HCT116 (cell line): ENCODE measurements at regions not wholly inside any gene's neighbourhood (a gene's known extent, or its start where the extent isn't known, plus 50 kb on each side); places are given as distances from the start of the nearest gene placed in this dataset.

Experiments
- ATAC-seq: fragments of 200-7000 bp; cut with Tn5 transposase; 2 replicates; pipeline ENCODE4 v1.9.1; 2020; ENCODE audit warnings: mild to moderate bottlenecking, moderate library complexity
- BruUV-seq: library from RNA; stranded (reverse); fragments of 400-500 nt; replicated peaks from 2 replicates; lab custom pipeline; 2021; lab: Mats Ljungman, UMichigan
- CTCF ChIA-PET: fragments of 300-600 bp; sonication (Branson Sonifier 250); formaldehyde crosslinking; loops from one replicate; lab custom pipeline; 2021; ENCODE audit warnings: antibody characterized with exemption; lab: Charles Lee
- POLR2A ChIA-PET: fragments of 300-600, 350-600 bp; sonication (Branson Sonifier 250); formaldehyde crosslinking; loops from one replicate; lab custom pipeline; 2021; ENCODE audit warnings: antibody characterized with exemption; lab: Charles Lee
- RAD21 ChIA-PET, 2 experiments: fragments of 300-600 bp; sonication (Branson Sonifier 250); formaldehyde crosslinking; loops; one replicate each; lab custom pipeline; 2023; ENCODE audit warnings: low total read pairs in 2 of 2; ENCODE audit not compliant: uncharacterized antibody in 2 of 2, unreplicated experiment in 2 of 2, low non-redundant PET in 1 of 2; lab: Charles Lee
- DNase-seq: peaks from one replicate; pipeline ENCODE4 v3.0.0-alpha.2; 2010; ENCODE audit warnings: low read depth, low spot score
- H2AFZ ChIP-seq: fragments of 200-600 bp; shearing (Covaris generic), sonication (generic); 2 replicates; pipeline ENCODE4 v1.6.1; 2017; ENCODE audit warnings: low read depth, mixed run types, mixed read lengths, antibody characterized with exemption, low read length; ENCODE audit not compliant: poor library complexity, severe bottlenecking
- H3K27ac ChIP-seq: 2 replicates; pipeline ENCODE4 v1.5.1; 2012; ENCODE audit warnings: low read depth, low read length
- H3K27me3 ChIP-seq: fragments of 200-600 bp; sonication (generic); 2 replicates; pipeline ENCODE4 v1.6.1; 2016; ENCODE audit warnings: mixed run types, low read length, mixed read lengths; ENCODE audit not compliant: insufficient read depth
- H3K36me3 ChIP-seq, 2 experiments: fragments of 200-500 bp in 1 of 2; fragments of 200-600 bp in 1 of 2; sonication (Bioruptor generic) in 1 of 2; sonication (generic) in 1 of 2; 2 replicates each; pipeline versions ENCODE4 v1.5.1 to v1.6.1; 2014 to 2016; ENCODE audit warnings: low read length in 2 of 2, inconsistent platforms in 1 of 2, mixed read lengths in 1 of 2, mixed run types in 1 of 2; ENCODE audit not compliant: insufficient read depth in 2 of 2, control insufficient read depth in 1 of 2
- H3K4me1 ChIP-seq, 2 experiments: fragments of 200-600 bp in 1 of 2; sonication (generic) in 1 of 2; 2 replicates each; pipeline versions ENCODE4 v1.5.1 to v1.6.1; 2012 to 2017; ENCODE audit warnings: low read length in 2 of 2, inconsistent platforms in 1 of 2, mild to moderate bottlenecking in 1 of 2, mixed read lengths in 1 of 2, mixed run types in 1 of 2, moderate library complexity in 1 of 2; ENCODE audit not compliant: insufficient read depth in 2 of 2, control insufficient read depth in 1 of 2
- H3K4me2 ChIP-seq: fragments of 200-600 bp; sonication (generic); 2 replicates; pipeline ENCODE4 v1.6.1; 2017; ENCODE audit warnings: mixed run types, low read length, mixed read lengths
- H3K4me3 ChIP-seq, 2 experiments: fragments of 200-600 bp in 1 of 2; sonication (generic) in 1 of 2; replicated peaks in 1 of 2; 2 replicates each; pipeline ENCODE4 v1.5.1; 2011 to 2016; ENCODE audit warnings: low read length in 2 of 2, control low read depth in 1 of 2, low read depth in 1 of 2, mild to moderate bottlenecking in 1 of 2, mixed read lengths in 1 of 2, mixed run types in 1 of 2
- H3K79me2 ChIP-seq: fragments of 200-600 bp; sonication (generic); 2 replicates; pipeline ENCODE4 v1.6.1; 2017; ENCODE audit warnings: mild to moderate bottlenecking, mixed run types, low read length, moderate library complexity, mixed read lengths; ENCODE audit not compliant: insufficient read depth
- H3K9ac ChIP-seq: fragments of 200-600 bp; sonication (generic); 2 replicates; pipeline ENCODE4 v1.6.1; 2016; ENCODE audit warnings: low read length, mixed read lengths
- H3K9me2 ChIP-seq: fragments of 200-600 bp; sonication (generic), shearing (Covaris generic); 2 replicates; pipeline ENCODE4 v1.6.1; 2017; ENCODE audit warnings: mixed run types, mild to moderate bottlenecking, moderate library complexity; ENCODE audit not compliant: insufficient read depth
- H3K9me3 ChIP-seq, 2 experiments: fragments of 200-500 bp in 1 of 2; fragments of 200-600 bp in 1 of 2; sonication (Bioruptor generic) in 1 of 2; sonication (generic) in 1 of 2; 2 replicates each; pipeline ENCODE4 v1.6.1; 2014 to 2017; ENCODE audit warnings: low read length in 2 of 2, mixed read lengths in 2 of 2, inconsistent platforms in 1 of 2, low read depth in 1 of 2, mild to moderate bottlenecking in 1 of 2, mixed run types in 1 of 2, moderate library complexity in 1 of 2; ENCODE audit not compliant: control insufficient read depth in 1 of 2, insufficient read depth in 1 of 2
- H4K20me1 ChIP-seq: fragments of 200-600 bp; sonication (generic), shearing (Covaris generic); 2 replicates; pipeline ENCODE4 v1.6.1; 2017; ENCODE audit warnings: mixed run types, mild to moderate bottlenecking, moderate library complexity; ENCODE audit not compliant: insufficient read depth
- ATF3 ChIP-seq: IDR thresholded peaks from 2 replicates; pipeline ENCODE4 v1.6.1; 2012
- CBX3 ChIP-seq: IDR thresholded peaks from 2 replicates; pipeline ENCODE4 v1.6.1; 2012; ENCODE audit warnings: low read depth
- EGR1 ChIP-seq: IDR thresholded peaks from 2 replicates; pipeline ENCODE4 v1.6.1; 2012; ENCODE audit warnings: low read depth
- ELF1 ChIP-seq: IDR thresholded peaks from 2 replicates; pipeline ENCODE4 v1.6.1; 2012; ENCODE audit warnings: low read depth, borderline replicate concordance
- EZH2 ChIP-seq: fragments of 200-600 bp; sonication (generic); IDR thresholded peaks from 2 replicates; pipeline ENCODE4 v1.6.1; 2017; ENCODE audit warnings: antibody characterized with exemption, mixed run types
- EZH2phosphoT487 ChIP-seq: fragments of 200-600 bp; IDR thresholded peaks from 2 replicates; pipeline ENCODE4 v1.6.1; 2018; ENCODE audit warnings: antibody characterized with exemption, borderline replicate concordance
- FOSL1 ChIP-seq: IDR thresholded peaks from 2 replicates; pipeline ENCODE4 v1.6.1; 2012; ENCODE audit warnings: low read depth
- JUND ChIP-seq: IDR thresholded peaks from 2 replicates; pipeline ENCODE4 v1.6.1; 2012
- MAX ChIP-seq: IDR thresholded peaks from 2 replicates; pipeline ENCODE4 v1.6.1; 2012
- POLR2A ChIP-seq: IDR thresholded peaks from 2 replicates; pipeline ENCODE4 v1.7.0; 2011; ENCODE audit warnings: borderline replicate concordance; ENCODE audit not compliant: insufficient read depth, insufficient read length; ENCODE audit errors: extremely low read depth
- POLR2AphosphoS5 ChIP-seq: IDR thresholded peaks from 2 replicates; pipeline ENCODE4 v1.6.1; 2011; ENCODE audit warnings: mild to moderate bottlenecking, low read depth, low read length, moderate library complexity
- RAD21 ChIP-seq: IDR thresholded peaks from 2 replicates; pipeline ENCODE4 v1.6.1; 2012; ENCODE audit warnings: low read depth, mild to moderate bottlenecking
- SP1 ChIP-seq: IDR thresholded peaks from 2 replicates; pipeline ENCODE4 v1.6.1; 2012; ENCODE audit warnings: low read depth
- SRF ChIP-seq: IDR thresholded peaks from 2 replicates; pipeline ENCODE4 v1.6.1; 2012; ENCODE audit warnings: low read depth
- TCF7L2 ChIP-seq: IDR thresholded peaks from 2 replicates; pipeline ENCODE4 v1.7.0; 2011; ENCODE audit warnings: borderline replicate concordance, inconsistent platforms; ENCODE audit not compliant: insufficient read depth, insufficient read length; ENCODE audit errors: extremely low read depth
- YY1 ChIP-seq: IDR thresholded peaks from 2 replicates; pipeline ENCODE4 v1.6.1; 2011; ENCODE audit warnings: low read length, low read depth, moderate library complexity, mild to moderate bottlenecking; ENCODE audit not compliant: insufficient replicate concordance; ENCODE audit errors: extremely low read depth
- ZBTB33 ChIP-seq: IDR thresholded peaks from 2 replicates; pipeline ENCODE4 v1.6.1; 2011; ENCODE audit warnings: mild to moderate bottlenecking, low read length, moderate library complexity; ENCODE audit not compliant: insufficient replicate concordance; ENCODE audit errors: extremely low read depth
- ZFX ChIP-seq: fragments of 450-650 bp; IDR thresholded peaks from 2 replicates; pipeline ENCODE4 v1.6.1; 2017
- intact Hi-C: fragments of 100-400 bp; cut with micrococcal nuclease; formaldehyde crosslinking; loops from 2 replicates; pipeline ENCODE4 v1.10.0; 2022

- Histone ChIP-seq H3K36me3 (no peaks in the 10 kb centered on the region), H3K4me2 (no peak overlapping the region), H3K4me3 (no peak overlapping the region), H3K9me2 (no peaks in the 10 kb centered on the region), H3K27ac (no peak overlapping the region), H4K20me1 (no peaks in the 10 kb centered on the region), H3K9me3 (no peaks in the 10 kb centered on the region)
- no peak for ATAC-seq
- CTCF ChIA-PET, result no interaction called here
- intact Hi-C loops, result no loop called here
- BruUV-seq, result no TSS peak
- TF ChIP-seq MAX, result no peak
- TF ChIP-seq TCF7L2, result no peak
- TF ChIP-seq FOSL1, result no peak
- TF ChIP-seq ZBTB33, result no peak
- TF ChIP-seq EZH2phosphoT487, result no peak
- TF ChIP-seq YY1, result no peak
- no peak for TF ChIP-seq EGR1
- TF ChIP-seq POLR2AphosphoS5, result no peak
- no peak for TF ChIP-seq RAD21
- no peak for TF ChIP-seq ZFX
- no peak for TF ChIP-seq SP1
- TF ChIP-seq EZH2, result no peak
- TF ChIP-seq ATF3, result no peak
- TF ChIP-seq JUND, result no peak
- no peak for TF ChIP-seq SRF
- TF ChIP-seq CBX3, result no peak
- no peak for TF ChIP-seq ELF1
- no peak for TF ChIP-seq POLR2A
- TF ChIP-seq, all 23 proteins: peak for 0
- H3K4me1 ChIP-seq, result no peaks in the 10 kb centered on the region
- no peak overlapping the region for H2AFZ ChIP-seq
- H3K27me3 ChIP-seq, result no peaks in the 10 kb centered on the region
- no peak overlapping the region for H3K9ac ChIP-seq
- H3K79me2 ChIP-seq, result no peaks in the 10 kb centered on the region
- ChIA-PET POLR2A (no interaction called here), RAD21 (no interaction called here)
- DNase-seq, result no peak
These were observed 279.3 kb upstream of the E2F7 start for GRCh38 chr12:77344651-77345050.
